ENCODE measurements at regions not wholly inside any gene's neighbourhood (a gene's known extent, or its start where the extent isn't known, plus 50 kb on each side); places are given as distances from the start of the nearest gene placed in this dataset.

DNA sequence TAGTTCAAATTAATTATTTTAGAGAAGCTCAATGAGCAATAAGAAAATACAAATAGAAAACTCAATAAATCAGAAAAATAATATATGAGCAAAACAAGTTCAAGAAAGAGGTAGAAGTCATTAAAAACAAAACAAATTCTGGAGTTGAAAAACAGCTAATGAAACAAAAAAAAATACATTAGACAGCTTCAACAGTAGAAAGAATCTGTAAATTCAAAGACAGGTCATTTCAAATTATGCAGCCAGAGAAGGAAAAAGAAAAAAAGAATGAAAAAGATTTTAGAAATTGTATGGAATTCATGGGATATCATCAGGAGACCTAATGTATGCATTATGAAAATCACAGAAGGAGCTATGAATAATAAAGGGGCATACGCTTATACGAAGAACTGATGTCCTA, 795.3 kb upstream of the ADGRB3 start:
- ChIA-PET POLR2A (no interaction called here), CTCF (interaction anchor here (0.5 kb wide), 1 partner anchor 12 kb away, joined by 3 read pairs; no protein-coding TSS in a partner anchor), RAD21 (ENCODE audit: unreplicated experiment) (no interaction called here), SMC1A (ENCODE audit: uncharacterized antibody, unreplicated experiment) (interaction anchor here (0.8 kb wide), 1 partner anchor 8 kb away, joined by 3 read pairs; no protein-coding TSS in a partner anchor)
- Histone ChIP-seq H3K79me2 (ENCODE audit: control insufficient read depth, insufficient read depth, low read length) (no peaks in the 10 kb centered on the region), H3K4me2 (ENCODE audit: control insufficient read depth, insufficient read depth) (no peak overlapping the region), H3K27ac (ENCODE audit: control insufficient read depth, insufficient read depth) (no peak overlapping the region), H2AFZ (ENCODE audit: control insufficient read depth, low read depth, low read length) (no peak overlapping the region), H3K4me1 (ENCODE audit: control insufficient read depth, insufficient read depth, low read length) (no peaks in the 10 kb centered on the region), H3K36me3 (ENCODE audit: control insufficient read depth in 2 of 2, insufficient read depth in 2 of 2, low read length in 1 of 2) (no peaks in the 10 kb centered on the region), H3K9ac (ENCODE audit: control insufficient read depth, insufficient read depth, low read length) (no peak overlapping the region), H3K27me3 (replicated peaks in 1 of 2; ENCODE audit: control insufficient read depth in 2 of 2, insufficient read depth in 2 of 2, low read length in 1 of 2) (no peaks in the 10 kb centered on the region), H4K20me1 (ENCODE audit: control insufficient read depth, insufficient read depth) (no peaks in the 10 kb centered on the region), H3K4me3 (no peak overlapping the region), H3K9me3 (replicated peaks; ENCODE audit: control insufficient read depth, insufficient read depth, low read length) (no peaks in the 10 kb centered on the region)
- ATAC-seq (no peak), DNase-seq (ENCODE audit: low read depth, low spot score) (no peak), FAIRE-seq (no peak)
- intact Hi-C loops (cut with micrococcal nuclease; ENCODE audit: unreplicated experiment) (no loop called here), in situ Hi-C loops (cut with MboI) (no loop called here)
- TF ChIP-seq, protein P1, sequence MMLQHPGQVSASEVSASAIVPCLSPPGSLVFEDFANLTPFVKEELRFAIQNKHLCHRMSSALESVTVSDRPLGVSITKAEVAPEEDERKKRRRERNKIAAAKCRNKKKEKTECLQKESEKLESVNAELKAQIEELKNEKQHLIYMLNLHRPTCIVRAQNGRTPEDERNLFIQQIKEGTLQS (IDR thresholded peaks at IDR 0.05; ENCODE audit: borderline replicate concordance, extremely low read depth, low read depth, low read length): no peak
- TF ChIP-seq POLR2AphosphoS2 (IDR thresholded peaks at IDR 0.05; ENCODE audit: low read depth, low read length) (no peak), NR2C1 (IDR thresholded peaks at IDR 0.05) (no peak), ATF7 (IDR thresholded peaks at IDR 0.05; ENCODE audit: low read depth) (no peak), JUND (IDR thresholded peaks at IDR 0.05; ENCODE audit: low read depth, low read length) (no peak), MTA2 (IDR thresholded peaks at IDR 0.05; ENCODE audit: low read depth) (no peak), CBX5 (IDR thresholded peaks at IDR 0.05; ENCODE audit: low read depth) (no peak)
- BruUV-seq (replicated peaks): no TSS peak
- 73% methylated on average over 2 of the region's 2 CpGs for WGBS (ENCODE audit: insufficient coverage, insufficient replicate concordance, low lambda C conversion rate, missing lambda C conversion rate)

- POLR2A ChIA-PET: no interaction called here
- no peak overlapping the region for H3K27ac ChIP-seq (ENCODE audit: control insufficient read depth, insufficient read depth)
- DNase-seq (ENCODE audit: low read depth, low spot score): no peak
- FAIRE-seq: no peak
- CTCF ChIA-PET: no interaction called here
- no peaks in the 10 kb centered on the region for H3K27me3 ChIP-seq (replicated peaks in 1 of 2; ENCODE audit: control insufficient read depth in 2 of 2, insufficient read depth in 2 of 2, low read length in 1 of 2)
- intact Hi-C loops (cut with micrococcal nuclease; ENCODE audit: unreplicated experiment): no loop called here
- BruUV-seq (replicated peaks): no TSS peak
- no peak for ATAC-seq
- no peak overlapping the region for H3K9ac ChIP-seq (ENCODE audit: control insufficient read depth, insufficient read depth, low read length)
- no peaks in the 10 kb centered on the region for H3K9me3 ChIP-seq (replicated peaks; ENCODE audit: control insufficient read depth, insufficient read depth, low read length)
- H3K4me1 ChIP-seq (ENCODE audit: control insufficient read depth, insufficient read depth, low read length): no peaks in the 10 kb centered on the region
- no peaks in the 10 kb centered on the region for H3K79me2 ChIP-seq (ENCODE audit: control insufficient read depth, insufficient read depth, low read length)
- TF ChIP-seq JUNB (IDR thresholded peaks at IDR 0.05) (no peak), DPF2 (IDR thresholded peaks at IDR 0.05) (no peak), BCL11A (IDR thresholded peaks at IDR 0.05; ENCODE audit: low read depth, low read length) (no peak), STAT1 (conservative IDR thresholded peaks at IDR 0.05) (no peak), CHD2 (IDR thresholded peaks at IDR 0.05; ENCODE audit: borderline replicate concordance, low read depth, low read length) (no peak), MYC (IDR thresholded peaks at IDR 0.05; ENCODE audit: insufficient read depth, insufficient read length, insufficient replicate concordance, low read length, severe bottlenecking) (no peak), FOXM1 (IDR thresholded peaks at IDR 0.05; ENCODE audit: low read depth, low read length) (no peak), TCF12 (IDR thresholded peaks at IDR 0.05; ENCODE audit: low read depth, low read length) (no peak), NBN (IDR thresholded peaks at IDR 0.05) (no peak), RELA (IDR thresholded peaks at IDR 0.05; ENCODE audit: borderline replicate concordance, partially characterized antibody) (no peak), NR2C1 (IDR thresholded peaks at IDR 0.05) (no peak), STAT3 (IDR thresholded peaks at IDR 0.05; ENCODE audit: low read depth, low read length) (no peak), GATAD2B (conservative IDR thresholded peaks at IDR 0.05; ENCODE audit: low read depth) (no peak), EZH2 (IDR thresholded peaks at IDR 0.05; ENCODE audit: borderline replicate concordance, control insufficient read depth, low read depth, low read length) (no peak), SREBF1 (IDR thresholded peaks at IDR 0.05; ENCODE audit: low read length) (no peak)
- no peak overlapping the region for H2AFZ ChIP-seq (ENCODE audit: control insufficient read depth, low read depth, low read length)
- H3K4me3 ChIP-seq: no peak overlapping the region
- RAD21 ChIA-PET (ENCODE audit: unreplicated experiment): no interaction called here
- 44% methylated on average over 29 of the region's 36 CpGs for WGBS (ENCODE audit: insufficient coverage, insufficient replicate concordance, low lambda C conversion rate, missing lambda C conversion rate)
- SMC1A ChIA-PET (ENCODE audit: uncharacterized antibody, unreplicated experiment): no interaction called here
- no peaks in the 10 kb centered on the region for H3K36me3 ChIP-seq (ENCODE audit: control insufficient read depth in 2 of 2, insufficient read depth in 2 of 2, low read length in 1 of 2)
- H4K20me1 ChIP-seq (ENCODE audit: control insufficient read depth, insufficient read depth): no peaks in the 10 kb centered on the region
- no peak overlapping the region for H3K4me2 ChIP-seq (ENCODE audit: control insufficient read depth, insufficient read depth)
- in situ Hi-C loops (cut with MboI): no loop called here
Measured at GRCh38 chr6:67825201-67825895, 809.7 kb upstream of the ADGRB3 start.
